Uterus (tissue), 3 donors: ENCODE measurements at regions not wholly inside any gene's neighbourhood (a gene's known extent, or its start where the extent isn't known, plus 50 kb on each side); places are given as distances from the start of the nearest gene placed in this dataset.
A peak's percentile ranks its signal among the peaks of the same experiment; 100 is the strongest.

Experiments used
- DNase-seq, 2 donors: peaks; one replicate each; pipeline ENCODE4 v3.0.0-alpha.2; 2019 to 2020
- H3K27ac ChIP-seq, 2 donors: fragments of 200-600 bp; sonication (generic); 1 replicate in 1 of 2; 2 replicates in 1 of 2; pipeline ENCODE4 v1.5.1; 2016 to 2018
- H3K27me3 ChIP-seq, 2 donors: fragments of 200-600 bp; sonication (generic); one replicate each; pipeline ENCODE4 v1.5.1; 2018 to 2019; ENCODE audit warnings: control low read depth in 1 of 2
- H3K36me3 ChIP-seq, 2 donors: fragments of 200-600 bp; sonication (generic); one replicate each; pipeline ENCODE4 v1.5.1; 2019; ENCODE audit warnings: control low read depth in 1 of 2
- H3K4me1 ChIP-seq, 2 donors: fragments of 200-600 bp; sonication (generic); one replicate each; pipeline ENCODE4 v1.5.1; 2018 to 2019; ENCODE audit warnings: control low read depth in 1 of 2
- H3K4me3 ChIP-seq, 2 donors: fragments of 200-600 bp; sonication (generic); 1 replicate in 1 of 2; 2 replicates in 1 of 2; pipeline ENCODE4 v1.5.1; 2018 to 2019; ENCODE audit warnings: mild to moderate bottlenecking in 1 of 2
- H3K9me3 ChIP-seq, 2 donors: fragments of 200-600 bp; sonication (generic); one replicate each; pipeline ENCODE4 v1.5.1; 2019; ENCODE audit warnings: control low read depth in 1 of 2
- CTCF ChIP-seq, 4 experiments: fragments of 200-600 bp in 2 of 4; fragments of 450-650 bp in 2 of 4; sonication (generic) in 2 of 4; IDR thresholded peaks; one replicate each; pipeline ENCODE4 v1.5.1; 2016 to 2019; ENCODE audit warnings: antibody characterized with exemption in 4 of 4, mild to moderate bottlenecking in 2 of 4, moderate library complexity in 1 of 4
- POLR2A ChIP-seq, 2 donors: fragments of 450-650 bp; IDR thresholded peaks; one replicate each; pipeline ENCODE4 v1.6.1; 2016; ENCODE audit warnings: antibody characterized with exemption in 2 of 2, mild to moderate bottlenecking in 1 of 2, moderate library complexity in 1 of 2
- intact Hi-C: fragments of 100-400 bp; cut with DNase I; formaldehyde crosslinking; loops from one replicate; pipeline ENCODE4 v1.15.1; 2023; ENCODE audit warnings: low total_unique reads
- donor health status: DM: yes; HTN: yes; CAD: no.

DNA sequence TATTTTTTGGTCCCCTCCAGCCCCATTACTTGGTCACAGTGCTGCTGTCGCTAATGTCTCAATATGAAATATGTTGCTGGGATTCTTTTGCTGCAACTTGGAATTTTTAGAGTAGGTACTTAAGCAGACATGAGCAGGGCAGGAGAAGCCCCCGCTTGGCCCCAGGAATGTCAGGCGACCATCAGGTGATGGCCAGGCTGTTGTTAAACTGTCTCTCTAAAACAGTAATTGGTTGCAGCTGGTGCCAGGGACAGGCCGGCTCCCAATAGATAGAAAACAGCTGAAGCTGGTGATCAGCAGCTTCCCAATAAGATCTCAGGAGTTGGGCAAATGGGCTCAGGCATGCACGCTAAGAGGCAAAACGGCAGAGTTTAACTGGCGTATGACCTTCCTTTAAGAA, 329.9 kb upstream of the TBL1XR1 start:
- Histone ChIP-seq H3K4me1 (no peaks in the 10 kb centered on the region), H3K27me3 (no peaks in the 10 kb centered on the region), H3K4me3 (no peak overlapping the region), H3K36me3 (no peaks in the 10 kb centered on the region), H3K9me3 (no peaks in the 10 kb centered on the region), H3K27ac (peak overlapping the region in 1 of 2 donors; percentile 20)
- intact Hi-C loops = no loop called here
- no peak for DNase-seq
- TF ChIP-seq POLR2A (IDR thresholded peaks at IDR 0.05) = no peak
- TF ChIP-seq CTCF (IDR thresholded peaks at IDR 0.05) = no peak

GRCh38 chr3:177528306-177529070, 331.2 kb upstream of the TBL1XR1 start:
- no peaks in the 10 kb centered on the region for H3K36me3 ChIP-seq
- no peak overlapping the region for H3K4me3 ChIP-seq
- DNase-seq = no peak
- H3K4me1 ChIP-seq = no peaks in the 10 kb centered on the region
- no peak overlapping the region for H3K27ac ChIP-seq
- intact Hi-C loops = no loop called here
- H3K9me3 ChIP-seq = no peaks in the 10 kb centered on the region
- no peaks in the 10 kb centered on the region for H3K27me3 ChIP-seq
- TF ChIP-seq CTCF (IDR thresholded peaks at IDR 0.05) (no peak), POLR2A (IDR thresholded peaks at IDR 0.05) (no peak)

DNA sequence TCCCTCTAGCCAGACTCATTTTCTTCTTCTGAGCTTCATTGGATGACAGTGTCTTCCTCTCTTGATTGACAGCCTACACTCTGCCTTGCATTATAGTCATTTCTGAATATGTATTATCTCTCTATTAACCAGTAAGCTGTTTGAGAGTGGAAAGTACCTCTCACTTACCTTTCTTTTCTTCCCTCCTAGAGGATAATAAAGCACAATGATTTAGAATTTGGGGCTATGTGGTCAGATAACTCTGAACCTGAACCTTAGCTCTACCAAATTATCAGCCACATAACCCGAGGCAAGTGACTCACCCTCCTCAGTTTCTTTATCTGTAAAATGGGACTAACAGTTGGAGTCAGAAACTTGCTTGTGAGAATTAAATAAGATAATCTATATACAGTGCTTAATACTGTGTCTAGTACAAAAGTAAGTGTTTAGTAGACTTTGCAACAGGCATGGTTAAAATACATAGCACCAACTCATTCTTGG, 331.8 kb upstream of the TBL1XR1 start:
- Histone ChIP-seq H3K4me1 (no peaks in the 10 kb centered on the region), H3K4me3 (no peak overlapping the region), H3K27me3 (no peaks in the 10 kb centered on the region), H3K36me3 (no peaks in the 10 kb centered on the region), H3K27ac (no peak overlapping the region), H3K9me3 (no peaks in the 10 kb centered on the region)
- no peak for TF ChIP-seq CTCF (IDR thresholded peaks at IDR 0.05)
- no peak for TF ChIP-seq POLR2A (IDR thresholded peaks at IDR 0.05)
- DNase-seq = no peak
- intact Hi-C loops = no loop called here

DNA sequence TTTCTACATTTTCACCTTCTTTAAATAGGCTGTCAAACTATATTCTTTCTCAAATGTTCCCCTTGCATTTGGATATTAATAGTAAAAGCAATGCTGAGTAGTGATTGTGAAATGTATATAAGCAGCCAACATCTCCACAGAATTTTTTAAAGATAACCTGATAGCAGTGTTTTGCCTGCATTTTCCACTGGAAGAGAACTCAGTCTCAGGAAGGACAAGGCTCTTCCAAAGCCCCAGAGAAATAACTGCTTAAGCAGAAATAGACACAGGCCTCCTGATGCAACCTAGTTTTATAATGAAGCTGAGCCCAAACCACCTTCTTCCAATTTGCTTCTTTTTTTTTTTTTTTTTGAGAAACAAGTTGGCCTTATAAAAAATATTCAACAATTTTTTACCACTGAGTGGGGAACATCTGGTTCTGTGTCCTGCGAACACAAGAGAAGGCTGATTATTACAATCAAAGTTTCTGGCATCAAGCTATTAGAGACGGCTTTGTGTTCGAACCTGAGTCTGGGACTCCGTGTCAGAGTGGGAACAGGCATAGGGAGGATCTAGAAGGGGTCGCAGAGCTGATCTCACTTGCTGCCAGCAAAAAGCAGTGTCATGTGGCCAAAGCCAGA, 332.5 kb upstream of the TBL1XR1 start:
- DNase-seq = no peak

More for the DNA sequence above, 332.5 kb upstream of the TBL1XR1 start:
- H3K27ac ChIP-seq = no peak overlapping the region
- H3K4me1 ChIP-seq = no peaks in the 10 kb centered on the region
- TF ChIP-seq POLR2A (IDR thresholded peaks at IDR 0.05) (no peak), CTCF (IDR thresholded peaks at IDR 0.05) (no peak)
- H3K27me3 ChIP-seq = no peaks in the 10 kb centered on the region
- H3K9me3 ChIP-seq = no peaks in the 10 kb centered on the region
- intact Hi-C loops = no loop called here
- no peak overlapping the region for H3K4me3 ChIP-seq
- H3K36me3 ChIP-seq = no peaks in the 10 kb centered on the region
